DMS53 treated with DMSO at 0.1 percent for 48 hours (cell line): ENCODE measurements at regions not wholly inside any gene's neighbourhood (a gene's known extent, or its start where the extent isn't known, plus 50 kb on each side); places are given as distances from the start of the nearest gene placed in this dataset.

Experiments
- DNase-seq: peaks from one replicate; lab custom pipeline; 2025; ENCODE audit not compliant: unreplicated experiment; lab: John Stamatoyannopoulos, UW

- no peak for DNase-seq
Observed at GRCh38 chr12:106006382-106006781, 132.4 kb downstream of the NUAK1 start.

GRCh38 chr12:106006940-106007339 lies 131.8 kb downstream of the NUAK1 start:
- DNase-seq = no peak

GRCh38 chr12:106010741-106011140 lies 128.0 kb downstream of the NUAK1 start:
- no peak for DNase-seq
